Thyroid gland (tissue), 4 donors: ENCODE measurements at regions not wholly inside any gene's neighbourhood (a gene's known extent, or its start where the extent isn't known, plus 50 kb on each side); places are given as distances from the start of the nearest gene placed in this dataset.

Source experiments
- DNase-seq, 2 donors: peaks; one replicate each; pipeline ENCODE4 v3.0.0-alpha.2; 2019
- H3K27ac ChIP-seq, 3 donors: fragments of 200-600 bp; sonication (generic); 1 replicate in 2 of 3; 2 replicates in 1 of 3; pipeline ENCODE4 v1.5.1; 2016 to 2019; ENCODE audit warnings: mild to moderate bottlenecking in 1 of 3, moderate library complexity in 1 of 3
- H3K27me3 ChIP-seq: fragments of 200-600 bp; sonication (generic); one replicate; pipeline ENCODE4 v1.5.1; 2019
- H3K36me3 ChIP-seq, 2 donors: fragments of 200-600 bp; sonication (generic); one replicate each; pipeline ENCODE4 v1.5.1; 2016 to 2019
- H3K4me1 ChIP-seq, 2 donors: fragments of 200-600 bp; sonication (generic); one replicate each; pipeline ENCODE4 v1.5.1; 2017 to 2019
- H3K4me3 ChIP-seq, 3 donors: fragments of 200-600 bp; sonication (generic); replicated peaks in 1 of 3; 1 replicate in 2 of 3; 2 replicates in 1 of 3; pipeline ENCODE4 v1.5.1; 2016; ENCODE audit warnings: mild to moderate bottlenecking in 1 of 3
- H3K9me3 ChIP-seq: fragments of 200-600 bp; sonication (generic); one replicate; pipeline ENCODE4 v1.5.1; 2017
- CTCF ChIP-seq, 6 experiments: fragments of 200-600 bp in 3 of 6; fragments of 450-650 bp in 3 of 6; sonication (generic) in 3 of 6; IDR thresholded peaks; one replicate each; pipeline ENCODE4 v1.5.1; 2016 to 2019; ENCODE audit warnings: antibody characterized with exemption in 6 of 6, mild to moderate bottlenecking in 2 of 6, inconsistent platforms in 1 of 6, moderate library complexity in 1 of 6
- POLR2A ChIP-seq, 2 donors: fragments of 450-650 bp; IDR thresholded peaks; one replicate each; pipeline ENCODE4 v1.6.1; 2017; ENCODE audit warnings: antibody characterized with exemption in 2 of 2, mild to moderate bottlenecking in 2 of 2, moderate library complexity in 1 of 2
- WGBS, 2 donors: methylation state at CpG; one replicate each; pipeline ENCODE4 v1.1.5; 2017; 5-methylcytosine and 5-hydroxymethylcytosine counted together
- intact Hi-C: fragments of 100-400 bp; cut with DNase I; formaldehyde crosslinking; loops from one replicate; pipeline ENCODE4 v1.15.1; 2023

GRCh38 chr1:218558271-218558810 lies 213.2 kb downstream of the TGFB2 start:
- peaks cover 7 to 11% of the 10 kb centered on the region in 2 donors for H3K4me1 ChIP-seq
- TF ChIP-seq POLR2A (IDR thresholded peaks at IDR 0.05), result no peak
- TF ChIP-seq CTCF (IDR thresholded peaks at IDR 0.05), result no peak
- no peaks in the 10 kb centered on the region for H3K27me3 ChIP-seq
- intact Hi-C loops, result no loop called here
- no peak overlapping the region for H3K4me3 ChIP-seq
- 35 to 40% methylated on average over 3 of the region's 3 CpGs for WGBS, 2 donors
- H3K36me3 ChIP-seq, result no peaks in the 10 kb centered on the region
- no peaks in the 10 kb centered on the region for H3K9me3 ChIP-seq
- H3K27ac ChIP-seq, result peak overlapping the region in 1 of 3 donors; percentile 3
- no peak for DNase-seq

- H3K27me3 ChIP-seq, result no peaks in the 10 kb centered on the region
- 31 to 37% methylated on average over 1 of the region's 1 CpG for WGBS, 2 donors
- H3K9me3 ChIP-seq, result no peaks in the 10 kb centered on the region
- peak; percentile 36 to 38 for DNase-seq
- H3K36me3 ChIP-seq, result no peaks in the 10 kb centered on the region
- no peak overlapping the region for H3K4me3 ChIP-seq
- H3K4me1 ChIP-seq, result peaks cover 8 to 13% of the 10 kb centered on the region in 2 donors
- TF ChIP-seq CTCF (IDR thresholded peaks at IDR 0.05), result no peak
- TF ChIP-seq POLR2A (IDR thresholded peaks at IDR 0.05), result no peak
- peak overlapping the region in 1 of 3 donors; percentile 21 for H3K27ac ChIP-seq
- intact Hi-C loops, result no loop called here
These were observed 220.2 kb downstream of the TGFB2 start for GRCh38 chr1:218565377-218565776.

GRCh38 chr1:218568962-218569550 lies 223.9 kb downstream of the TGFB2 start:
- Histone ChIP-seq H3K9me3 (no peaks in the 10 kb centered on the region), H3K27ac (no peak overlapping the region), H3K36me3 (no peaks in the 10 kb centered on the region), H3K4me1 (peaks cover 8 to 13% of the 10 kb centered on the region in 2 donors), H3K4me3 (no peak overlapping the region), H3K27me3 (no peaks in the 10 kb centered on the region)
- intact Hi-C loops, result no loop called here
- TF ChIP-seq POLR2A (IDR thresholded peaks at IDR 0.05) (no peak), CTCF (IDR thresholded peaks at IDR 0.05) (no peak)
- 88 to 90% methylated on average over 5 of the region's 5 CpGs for WGBS, 2 donors
- DNase-seq, result no peak

DNA sequence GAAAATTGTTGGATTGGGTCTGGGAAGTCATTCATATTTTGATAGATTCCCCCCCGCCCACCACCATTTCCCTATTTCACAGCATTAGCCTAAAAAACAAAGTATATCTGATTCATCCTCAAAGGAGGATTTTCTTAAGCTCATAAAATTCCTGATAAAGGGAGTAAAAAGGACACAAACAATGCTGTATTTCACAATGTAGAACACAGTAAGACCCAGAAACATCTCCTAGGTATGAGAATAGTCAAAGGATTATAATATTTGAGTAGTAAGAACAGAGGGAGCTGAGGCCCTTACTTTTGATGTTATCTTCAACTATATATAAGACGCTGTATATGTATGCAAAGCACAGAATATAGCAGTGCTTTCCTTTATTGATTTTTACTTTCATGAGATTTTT lies 225.3 kb downstream of the TGFB2 start:
- no peak for TF ChIP-seq POLR2A (IDR thresholded peaks at IDR 0.05)
- no peak for TF ChIP-seq CTCF (IDR thresholded peaks at IDR 0.05)
- peaks cover 6 to 9% of the 10 kb centered on the region in 2 donors for H3K4me1 ChIP-seq
- 98% methylated on average over 2 of the region's 2 CpGs for WGBS, 2 donors
- no peaks in the 10 kb centered on the region for H3K36me3 ChIP-seq
- no peaks in the 10 kb centered on the region for H3K27me3 ChIP-seq
- intact Hi-C loops, result no loop called here
- H3K4me3 ChIP-seq, result no peak overlapping the region
- no peaks in the 10 kb centered on the region for H3K9me3 ChIP-seq
- DNase-seq, result no peak
- no peak overlapping the region for H3K27ac ChIP-seq

DNA sequence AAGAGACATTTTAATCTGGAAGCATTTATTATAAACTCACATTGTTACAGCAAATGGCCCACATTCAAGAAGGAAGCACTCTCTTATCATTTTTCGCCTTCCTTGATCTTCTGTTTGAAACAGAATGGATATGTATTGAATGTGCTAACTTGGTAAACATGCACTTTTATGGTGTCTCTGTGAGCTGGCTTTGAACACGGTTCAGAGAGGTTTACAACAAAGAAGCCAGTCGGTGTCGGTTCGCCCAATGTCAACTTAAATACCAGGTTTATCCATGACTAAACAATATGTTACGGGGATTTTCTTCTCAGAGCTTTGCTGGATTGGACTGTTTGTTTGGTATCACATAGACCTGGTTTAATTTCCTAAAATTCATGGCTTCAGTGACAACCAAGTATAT lies 226.4 kb downstream of the TGFB2 start:
- Histone ChIP-seq H3K4me1 (no peaks in the 10 kb centered on the region), H3K4me3 (no peak overlapping the region), H3K36me3 (no peaks in the 10 kb centered on the region), H3K9me3 (no peaks in the 10 kb centered on the region), H3K27me3 (no peaks in the 10 kb centered on the region), H3K27ac (no peak overlapping the region)
- 86 to 91% methylated on average over 6 of the region's 6 CpGs for WGBS, 2 donors
- DNase-seq, result no peak
- no peak for TF ChIP-seq CTCF (IDR thresholded peaks at IDR 0.05)
- TF ChIP-seq POLR2A (IDR thresholded peaks at IDR 0.05), result no peak
- intact Hi-C loops, result no loop called here
